GM23338 (cell line): ENCODE measurements at regions not wholly inside any gene's neighbourhood (a gene's known extent, or its start where the extent isn't known, plus 50 kb on each side); places are given as distances from the start of the nearest gene placed in this dataset.

ENCODE experiments used
- ATAC-seq: fragments of 200-7000 bp; cut with Tn5 transposase; 3 replicates; pipeline ENCODE4 v1.9.1; 2020
- DNase-seq: peaks from one replicate; pipeline ENCODE4 v3.0.0-alpha.2; 2015; ENCODE audit warnings: low spot score
- H2AFZ ChIP-seq: fragments of 200-600 bp; sonication (generic); 2 replicates; pipeline ENCODE4 v1.8.0; 2016; ENCODE audit warnings: antibody characterized with exemption, mild to moderate bottlenecking, moderate library complexity
- H3F3A ChIP-seq: fragments of 200-600 bp; sonication (generic); replicated peaks from 2 replicates; pipeline ENCODE4 v1.8.0; 2017; ENCODE audit warnings: antibody characterized with exemption, mixed run types, low read depth
- H3K27ac ChIP-seq: fragments of 200-600 bp; sonication (generic); 2 replicates; pipeline ENCODE4 v1.6.1; 2016; ENCODE audit warnings: low read depth
- H3K27me3 ChIP-seq: fragments of 200-600 bp; sonication (generic); 2 replicates; pipeline ENCODE4 v1.8.0; 2016; ENCODE audit warnings: mild to moderate bottlenecking, mixed run types, moderate library complexity; ENCODE audit not compliant: insufficient read depth
- H3K36me3 ChIP-seq: fragments of 200-600 bp; sonication (generic); 2 replicates; pipeline ENCODE4 v1.8.0; 2016; ENCODE audit warnings: mild to moderate bottlenecking; ENCODE audit not compliant: insufficient read depth
- H3K4me1 ChIP-seq: fragments of 200-600 bp; sonication (generic); 2 replicates; pipeline ENCODE4 v1.8.0; 2016; ENCODE audit warnings: mild to moderate bottlenecking, moderate library complexity; ENCODE audit not compliant: insufficient read depth
- H3K4me2 ChIP-seq: fragments of 200-600 bp; sonication (generic); 2 replicates; pipeline ENCODE4 v1.7.1; 2017; ENCODE audit warnings: mixed run types
- H3K4me3 ChIP-seq: fragments of 200-600 bp; sonication (generic); 2 replicates; pipeline ENCODE4 v1.6.1; 2016; ENCODE audit warnings: mixed run types
- H3K79me2 ChIP-seq: fragments of 200-600 bp; sonication (generic); replicated peaks from 2 replicates; pipeline ENCODE4 v1.8.0; 2017; ENCODE audit warnings: mild to moderate bottlenecking; ENCODE audit not compliant: insufficient read depth
- H3K9me2 ChIP-seq: fragments of 200-600 bp; sonication (generic); 2 replicates; pipeline ENCODE4 v1.8.0; 2017; ENCODE audit not compliant: insufficient read depth
- H4K20me1 ChIP-seq: fragments of 200-600 bp; sonication (generic); replicated peaks from 2 replicates; pipeline ENCODE4 v1.8.0; 2017; ENCODE audit warnings: mild to moderate bottlenecking; ENCODE audit not compliant: insufficient read depth
- H3K27ac Mint-ChIP-seq: 2 replicates; pipeline ENCODE4 v1.8.0; 2020; ENCODE audit warnings: inconsistent platforms, mild to moderate bottlenecking, moderate library complexity, mixed read lengths
- H3K27me3 Mint-ChIP-seq: 3 replicates; pipeline ENCODE4 v1.8.0; 2022; ENCODE audit warnings: low read depth, mild to moderate bottlenecking, moderate library complexity, mixed read lengths, inconsistent platforms; ENCODE audit not compliant: insufficient read depth, poor library complexity
- H3K36me3 Mint-ChIP-seq: 3 replicates; pipeline ENCODE4 v1.8.0; 2021; ENCODE audit warnings: low read depth, mild to moderate bottlenecking, inconsistent platforms, moderate library complexity, mixed read lengths
- H3K4me1 Mint-ChIP-seq: 3 replicates; pipeline ENCODE4 v1.8.0; 2020; ENCODE audit warnings: mild to moderate bottlenecking, inconsistent platforms, mixed read lengths
- H3K4me3 Mint-ChIP-seq: 3 replicates; pipeline ENCODE4 v1.8.0; 2021; ENCODE audit warnings: moderate library complexity, mild to moderate bottlenecking, inconsistent platforms, mixed read lengths
- H3K9me3 Mint-ChIP-seq: 3 replicates; pipeline ENCODE4 v1.8.0; 2020; ENCODE audit warnings: moderate library complexity, mild to moderate bottlenecking, inconsistent platforms, mixed read lengths
- CREB1 ChIP-seq: fragments of 250-450 bp; sonication (Bioruptor Pico); IDR thresholded peaks from 2 replicates; pipeline ENCODE4 v1.5.0; 2020; ENCODE audit warnings: low read depth, mild to moderate bottlenecking, moderate library complexity
- CTCF ChIP-seq, 2 experiments: fragments of 200-600 bp in 1 of 2; sonication (generic) in 1 of 2; conservative IDR thresholded peaks; 2 replicates each; pipeline versions ENCODE4 v1.5.1 to v1.6.1; 2016 to 2017; ENCODE audit warnings: antibody characterized with exemption in 2 of 2, low read depth in 2 of 2, mild to moderate bottlenecking in 2 of 2, moderate library complexity in 1 of 2
- ETS1 ChIP-seq: IDR thresholded peaks from 2 replicates; pipeline ENCODE4 v1.6.1; 2016; ENCODE audit warnings: antibody characterized with exemption
- EZH2 ChIP-seq: fragments of 200-600 bp; sonication (generic); IDR thresholded peaks from one replicate; pipeline ENCODE4 v1.8.0; 2017; ENCODE audit warnings: antibody characterized with exemption, mild to moderate bottlenecking, low read depth; ENCODE audit not compliant: unreplicated experiment
- EZH2phosphoT487 ChIP-seq: fragments of 200-600 bp; sonication (generic); IDR thresholded peaks from one replicate; pipeline ENCODE4 v1.8.1; 2018; ENCODE audit warnings: antibody characterized with exemption; ENCODE audit not compliant: unreplicated experiment
- JUNB ChIP-seq: IDR thresholded peaks from one replicate; pipeline ENCODE4 v1.6.1; 2016; ENCODE audit warnings: antibody characterized with exemption; ENCODE audit not compliant: unreplicated experiment
- NANOG ChIP-seq: IDR thresholded peaks from 2 replicates; pipeline ENCODE4 v1.6.1; 2016; ENCODE audit warnings: antibody characterized with exemption, borderline replicate concordance
- POLR2AphosphoS5 ChIP-seq: IDR thresholded peaks from 2 replicates; pipeline ENCODE4 v1.6.1; 2016; ENCODE audit warnings: antibody characterized with exemption, low read depth
- STAT1 ChIP-seq: IDR thresholded peaks from one replicate; pipeline ENCODE4 v1.6.1; 2016; ENCODE audit warnings: antibody characterized with exemption; ENCODE audit not compliant: unreplicated experiment
- ZNF114 ChIP-seq: fragments of 250-450 bp; sonication (Bioruptor Pico); IDR thresholded peaks from 2 replicates; pipeline ENCODE4 v1.5.0; 2020; ENCODE audit warnings: mild to moderate bottlenecking, moderate library complexity
- ZNF331 ChIP-seq: fragments of 250-450 bp; sonication (Bioruptor Pico); IDR thresholded peaks from 2 replicates; pipeline ENCODE4 v1.5.0; 2020; ENCODE audit warnings: low read depth, mild to moderate bottlenecking, moderate library complexity
- TF ChIP-seq, protein P1 (sequence below): IDR thresholded peaks from one replicate; pipeline ENCODE4 v1.6.1; 2018; ENCODE audit warnings: antibody characterized with exemption; ENCODE audit not compliant: unreplicated experiment

DNA sequence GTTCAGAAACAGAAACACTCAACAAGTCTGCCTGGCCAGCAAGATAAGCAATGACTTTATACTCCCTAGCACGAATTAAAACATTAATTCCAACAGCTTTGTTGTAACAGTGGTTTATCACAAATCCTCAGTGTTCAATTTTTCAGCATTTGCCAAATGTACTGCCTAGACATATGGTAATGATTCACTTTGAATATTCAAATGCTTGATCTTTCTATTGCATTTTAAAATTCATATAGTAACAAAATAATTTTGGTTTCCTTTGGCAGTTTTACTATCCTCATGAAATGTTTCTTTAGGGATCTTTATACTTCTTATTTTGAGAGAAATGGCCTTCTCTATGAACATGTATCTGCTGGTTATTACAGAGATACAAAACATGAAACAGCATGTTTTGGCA is 851.8 kb upstream of the NXPH2 start:
- Histone ChIP-seq H4K20me1 (no peaks in the 10 kb centered on the region), H3K27ac (no peak overlapping the region), H3K36me3 (no peaks in the 10 kb centered on the region), H3K27me3 (no peaks in the 10 kb centered on the region), H3K4me3 (no peak overlapping the region), H3K9me2 (no peaks in the 10 kb centered on the region), H3K79me2 (no peaks in the 10 kb centered on the region), H3F3A (no peaks in the 10 kb centered on the region), H3K4me2 (no peak overlapping the region), H2AFZ (no peak overlapping the region), H3K4me1 (0 out of 2 replicates have a peak, but pooled peaks cover 9% of the 10 kb centered on the region)
- TF ChIP-seq ETS1 (no peak), CTCF (conservative IDR thresholded peaks at IDR 0.05; ENCODE audit: low read depth in 2 of 2) (no peak), JUNB (no peak), EZH2phosphoT487 (no peak)
- H3K4me1 Mint-ChIP-seq = peaks cover 16% of the 10 kb centered on the region
- DNase-seq = no peak
- H3K4me3 Mint-ChIP-seq = no peak overlapping the region
- no peak overlapping the region for H3K27ac Mint-ChIP-seq
- no peaks in the 10 kb centered on the region for H3K27me3 Mint-ChIP-seq
- H3K9me3 Mint-ChIP-seq = no peaks in the 10 kb centered on the region
- no peak for ATAC-seq
- no peaks in the 10 kb centered on the region for H3K36me3 Mint-ChIP-seq

DNA sequence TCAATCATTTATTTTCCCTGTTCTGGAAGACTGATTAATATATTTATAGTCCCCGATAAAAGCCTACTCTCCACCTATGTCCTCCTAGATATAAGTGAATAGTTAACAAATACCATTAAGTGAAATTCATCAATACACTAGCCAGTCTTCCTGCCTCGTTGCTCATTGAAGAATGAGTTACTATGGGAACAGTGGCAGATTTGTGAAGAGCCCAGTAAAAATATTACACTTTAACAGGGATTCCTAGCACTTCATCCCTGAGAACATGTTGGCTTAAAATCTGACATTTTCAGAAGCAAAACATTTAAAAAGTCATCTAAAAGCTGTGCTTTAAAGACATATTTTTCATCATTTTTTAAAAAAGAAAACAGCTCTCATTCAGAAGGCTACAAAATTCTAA is 848.7 kb upstream of the NXPH2 start:
- Histone ChIP-seq H4K20me1 (no peaks in the 10 kb centered on the region), H3K4me3 (no peak overlapping the region), H3K36me3 (no peaks in the 10 kb centered on the region), H2AFZ (no peak overlapping the region), H3F3A (no peaks in the 10 kb centered on the region), H3K27ac (no peak overlapping the region), H3K9me2 (no peaks in the 10 kb centered on the region), H3K27me3 (no peaks in the 10 kb centered on the region), H3K4me1 (peaks cover 18% of the 10 kb centered on the region), H3K79me2 (no peaks in the 10 kb centered on the region), H3K4me2 (no peak overlapping the region)
- ATAC-seq (no peak), DNase-seq (no peak)
- Mint-ChIP-seq H3K9me3 (no peaks in the 10 kb centered on the region), H3K27ac (no peak overlapping the region; the same call in 1 of the 2 replicates), H3K36me3 (no peaks in the 10 kb centered on the region; the same call in 2 of the 3 replicates), H3K27me3 (no peaks in the 10 kb centered on the region), H3K4me3 (no peak overlapping the region), H3K4me1 (peaks cover 38% of the 10 kb centered on the region)
- TF ChIP-seq EZH2 (no peak), ZNF331 (CRISPR knock-in tag) (no peak), CREB1 (CRISPR knock-in tag) (no peak), ETS1 (no peak), EZH2phosphoT487 (no peak), NANOG (no peak), POLR2AphosphoS5 (no peak), STAT1 (no peak), CTCF (conservative IDR thresholded peaks at IDR 0.05; ENCODE audit: low read depth in 2 of 2) (no peak), JUNB (no peak), ZNF114 (CRISPR knock-in tag) (no peak)
- TF ChIP-seq, protein P1, sequence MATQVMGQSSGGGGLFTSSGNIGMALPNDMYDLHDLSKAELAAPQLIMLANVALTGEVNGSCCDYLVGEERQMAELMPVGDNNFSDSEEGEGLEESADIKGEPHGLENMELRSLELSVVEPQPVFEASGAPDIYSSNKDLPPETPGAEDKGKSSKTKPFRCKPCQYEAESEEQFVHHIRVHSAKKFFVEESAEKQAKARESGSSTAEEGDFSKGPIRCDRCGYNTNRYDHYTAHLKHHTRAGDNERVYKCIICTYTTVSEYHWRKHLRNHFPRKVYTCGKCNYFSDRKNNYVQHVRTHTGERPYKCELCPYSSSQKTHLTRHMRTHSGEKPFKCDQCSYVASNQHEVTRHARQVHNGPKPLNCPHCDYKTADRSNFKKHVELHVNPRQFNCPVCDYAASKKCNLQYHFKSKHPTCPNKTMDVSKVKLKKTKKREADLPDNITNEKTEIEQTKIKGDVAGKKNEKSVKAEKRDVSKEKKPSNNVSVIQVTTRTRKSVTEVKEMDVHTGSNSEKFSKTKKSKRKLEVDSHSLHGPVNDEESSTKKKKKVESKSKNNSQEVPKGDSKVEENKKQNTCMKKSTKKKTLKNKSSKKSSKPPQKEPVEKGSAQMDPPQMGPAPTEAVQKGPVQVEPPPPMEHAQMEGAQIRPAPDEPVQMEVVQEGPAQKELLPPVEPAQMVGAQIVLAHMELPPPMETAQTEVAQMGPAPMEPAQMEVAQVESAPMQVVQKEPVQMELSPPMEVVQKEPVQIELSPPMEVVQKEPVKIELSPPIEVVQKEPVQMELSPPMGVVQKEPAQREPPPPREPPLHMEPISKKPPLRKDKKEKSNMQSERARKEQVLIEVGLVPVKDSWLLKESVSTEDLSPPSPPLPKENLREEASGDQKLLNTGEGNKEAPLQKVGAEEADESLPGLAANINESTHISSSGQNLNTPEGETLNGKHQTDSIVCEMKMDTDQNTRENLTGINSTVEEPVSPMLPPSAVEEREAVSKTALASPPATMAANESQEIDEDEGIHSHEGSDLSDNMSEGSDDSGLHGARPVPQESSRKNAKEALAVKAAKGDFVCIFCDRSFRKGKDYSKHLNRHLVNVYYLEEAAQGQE = no peak
